ENCODE measurements at regions not wholly inside any gene's neighbourhood (a gene's known extent, or its start where the extent isn't known, plus 50 kb on each side); places are given as distances from the start of the nearest gene placed in this dataset.

DNA sequence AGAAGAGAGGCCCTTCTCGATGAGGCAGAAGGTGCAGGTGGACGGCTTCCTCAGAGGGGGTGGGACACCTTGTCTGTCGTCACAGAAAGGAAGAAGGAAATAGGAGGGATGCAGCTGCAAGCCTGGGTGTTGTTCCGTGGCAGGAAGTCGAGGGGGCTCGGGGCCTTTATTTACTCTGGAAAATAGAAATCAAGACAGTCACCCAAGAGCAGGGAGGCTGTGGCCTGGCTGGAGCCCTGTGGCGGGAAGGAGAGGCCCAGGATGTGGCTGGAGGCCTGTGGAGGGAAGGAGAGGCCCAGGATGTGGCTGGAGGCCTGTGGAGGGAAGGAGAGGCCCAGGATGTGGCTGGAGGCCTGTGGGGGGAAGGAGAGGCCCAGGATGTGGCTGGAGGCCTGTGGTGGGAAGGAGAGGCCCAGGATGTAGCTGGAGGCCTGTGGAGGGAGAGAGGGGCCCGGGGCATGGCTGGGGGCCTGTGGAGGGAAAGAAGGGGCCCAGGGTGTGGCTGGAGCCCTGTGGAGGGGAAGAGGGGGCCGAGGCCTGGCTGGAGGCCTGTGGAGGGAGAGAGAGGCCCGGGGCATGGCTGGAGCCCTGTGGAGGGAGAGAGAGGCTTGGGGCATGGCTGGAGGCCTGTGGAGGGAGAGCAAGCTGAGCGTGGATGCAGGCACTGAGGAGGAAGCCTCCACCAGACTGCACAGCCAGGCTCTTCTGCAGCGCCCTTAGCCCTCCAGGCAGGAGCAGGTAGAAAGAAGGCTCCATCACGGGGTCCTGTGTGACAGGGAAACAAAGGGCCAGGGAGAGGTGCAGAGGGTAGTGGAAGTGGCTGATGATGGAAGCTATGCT is 97.3 kb upstream of the SFMBT2 start:
- DNase-seq (ENCODE audit: low read depth): no peak
- TF ChIP-seq, protein P1, sequence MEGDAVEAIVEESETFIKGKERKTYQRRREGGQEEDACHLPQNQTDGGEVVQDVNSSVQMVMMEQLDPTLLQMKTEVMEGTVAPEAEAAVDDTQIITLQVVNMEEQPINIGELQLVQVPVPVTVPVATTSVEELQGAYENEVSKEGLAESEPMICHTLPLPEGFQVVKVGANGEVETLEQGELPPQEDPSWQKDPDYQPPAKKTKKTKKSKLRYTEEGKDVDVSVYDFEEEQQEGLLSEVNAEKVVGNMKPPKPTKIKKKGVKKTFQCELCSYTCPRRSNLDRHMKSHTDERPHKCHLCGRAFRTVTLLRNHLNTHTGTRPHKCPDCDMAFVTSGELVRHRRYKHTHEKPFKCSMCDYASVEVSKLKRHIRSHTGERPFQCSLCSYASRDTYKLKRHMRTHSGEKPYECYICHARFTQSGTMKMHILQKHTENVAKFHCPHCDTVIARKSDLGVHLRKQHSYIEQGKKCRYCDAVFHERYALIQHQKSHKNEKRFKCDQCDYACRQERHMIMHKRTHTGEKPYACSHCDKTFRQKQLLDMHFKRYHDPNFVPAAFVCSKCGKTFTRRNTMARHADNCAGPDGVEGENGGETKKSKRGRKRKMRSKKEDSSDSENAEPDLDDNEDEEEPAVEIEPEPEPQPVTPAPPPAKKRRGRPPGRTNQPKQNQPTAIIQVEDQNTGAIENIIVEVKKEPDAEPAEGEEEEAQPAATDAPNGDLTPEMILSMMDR (conservative IDR thresholded peaks at IDR 0.05; ENCODE audit: control insufficient read depth, insufficient read depth, low read depth, low read length): no peak
- no peak overlapping the region for H3K4me3 ChIP-seq (ENCODE audit: control insufficient read depth, low read depth, low read length)

DNA sequence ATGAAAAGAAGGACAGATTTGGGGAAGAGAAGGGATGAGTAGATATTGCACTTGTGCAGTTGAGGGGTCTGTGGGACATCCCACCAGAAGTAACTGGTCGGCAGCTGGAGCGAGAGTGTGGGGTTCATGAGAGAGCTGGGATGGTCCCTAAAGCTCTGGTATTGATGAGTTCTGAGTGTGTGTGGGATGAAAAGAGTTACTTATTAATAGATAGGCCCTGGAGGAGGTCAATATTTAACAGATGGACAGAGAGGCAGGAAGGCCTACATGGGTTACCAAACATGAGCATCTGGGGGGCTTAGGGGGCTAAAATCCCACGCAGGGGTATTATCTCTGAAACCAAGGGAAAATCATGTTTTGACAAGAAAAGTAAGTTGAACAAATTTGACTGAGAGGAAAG is 95.7 kb upstream of the SFMBT2 start:
- DNase-seq (ENCODE audit: low read depth): no peak
- TF ChIP-seq, protein P1 (conservative IDR thresholded peaks at IDR 0.05; ENCODE audit: control insufficient read depth, insufficient read depth, low read depth, low read length): no peak
- H3K4me3 ChIP-seq (ENCODE audit: control insufficient read depth, low read depth, low read length): no peak overlapping the region

DNA sequence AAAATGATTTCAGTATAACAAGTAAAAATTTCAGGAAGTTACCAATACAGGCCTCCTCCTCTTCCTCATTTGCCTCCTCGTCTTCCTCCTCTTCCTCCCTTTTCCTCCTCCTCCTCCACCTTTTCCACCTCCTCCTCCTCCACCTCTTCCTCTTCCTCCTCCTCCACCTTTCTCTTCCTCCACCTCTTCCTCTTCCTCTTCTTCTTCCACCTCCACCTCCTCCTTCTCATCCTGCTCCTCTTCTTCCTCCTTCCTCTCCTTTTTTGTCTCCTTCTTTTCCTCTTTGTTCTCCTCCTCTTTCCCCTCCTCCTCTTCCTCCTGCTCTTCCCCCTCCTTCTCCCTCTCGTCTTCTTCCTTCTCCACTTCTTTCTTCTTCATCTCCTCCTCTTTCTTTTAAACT is 94.4 kb upstream of the SFMBT2 start:
- H3K4me3 ChIP-seq (ENCODE audit: control insufficient read depth, low read depth, low read length): no peak overlapping the region
- DNase-seq (ENCODE audit: low read depth): no peak
- TF ChIP-seq, protein P1 (conservative IDR thresholded peaks at IDR 0.05; ENCODE audit: control insufficient read depth, insufficient read depth, low read depth, low read length): no peak

DNA sequence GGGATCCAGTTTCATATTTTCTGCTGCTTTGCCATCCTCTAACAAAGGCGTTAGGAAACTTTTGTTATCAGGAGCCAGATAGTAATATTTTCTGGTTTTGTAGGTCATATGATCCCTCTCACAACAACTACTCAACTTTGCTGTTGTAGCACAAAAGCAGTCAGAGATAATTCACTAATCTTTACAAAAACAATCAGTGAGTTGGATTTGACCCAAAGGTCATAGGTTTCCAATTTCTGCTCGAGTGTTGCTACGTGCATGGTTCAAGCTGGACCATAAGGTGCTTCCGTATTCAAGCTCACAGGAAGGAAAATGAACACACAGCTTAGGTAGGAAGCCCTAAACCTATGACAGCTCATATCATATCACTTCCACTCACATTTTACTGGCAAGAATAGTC is 92.4 kb upstream of the SFMBT2 start:
- TF ChIP-seq, protein P1 (conservative IDR thresholded peaks at IDR 0.05; ENCODE audit: control insufficient read depth, insufficient read depth, low read depth, low read length): no peak
- no peak overlapping the region for H3K4me3 ChIP-seq (ENCODE audit: control insufficient read depth, low read depth, low read length)
- no peak for DNase-seq (ENCODE audit: low read depth)

- DNase-seq (ENCODE audit: low read depth): no peak
- no peak overlapping the region for H3K4me3 ChIP-seq (ENCODE audit: control insufficient read depth, low read depth, low read length)
- TF ChIP-seq, protein P1 (conservative IDR thresholded peaks at IDR 0.05; ENCODE audit: control insufficient read depth, insufficient read depth, low read depth, low read length): no peak
These were observed 90.3 kb upstream of the SFMBT2 start for GRCh38 chr10:7501157-7501556.

- DNase-seq (ENCODE audit: low read depth): no peak
- no peak overlapping the region for H3K4me3 ChIP-seq (ENCODE audit: control insufficient read depth, low read depth, low read length)
- TF ChIP-seq, protein P1 (conservative IDR thresholded peaks at IDR 0.05; ENCODE audit: control insufficient read depth, insufficient read depth, low read depth, low read length): no peak
These were observed 87.3 kb upstream of the SFMBT2 start for GRCh38 chr10:7498111-7498510.
